ENCODE measurements at regions not wholly inside any gene's neighbourhood (a gene's known extent, or its start where the extent isn't known, plus 50 kb on each side); places are given as distances from the start of the nearest gene placed in this dataset.

- Histone ChIP-seq H3K27me3 (ENCODE audit: insufficient read depth, low read depth, severe bottlenecking) (no peaks in the 10 kb centered on the region), H3K36me3 (no peaks in the 10 kb centered on the region), H3K4me3 (ENCODE audit: low read depth, low read length) (peak overlapping the region; percentile 78), H3K27ac (no peak overlapping the region), H3K9me3 (ENCODE audit: severe bottlenecking) (no peaks in the 10 kb centered on the region)
- no peak for TF ChIP-seq CTCF (IDR thresholded peaks at IDR 0.05; ENCODE audit: low read depth, low read length)
- no peak for DNase-seq
These were observed 118.7 kb upstream of the RRP15 start for GRCh38 chr1:218166268-218166945.

- peak; percentile 39; the same call in 1 of the 2 replicates for TF ChIP-seq CTCF (IDR thresholded peaks at IDR 0.05; ENCODE audit: low read depth, low read length)
- no peak overlapping the region for H3K4me3 ChIP-seq (ENCODE audit: low read depth, low read length)
- no peak for DNase-seq
- no peak overlapping the region for H3K27ac ChIP-seq
- H3K9me3 ChIP-seq (ENCODE audit: severe bottlenecking): no peaks in the 10 kb centered on the region
- no peaks in the 10 kb centered on the region for H3K36me3 ChIP-seq
- no peaks in the 10 kb centered on the region for H3K27me3 ChIP-seq (ENCODE audit: insufficient read depth, low read depth, severe bottlenecking)
These were observed 113.7 kb upstream of the RRP15 start for GRCh38 chr1:218171302-218171893.

GRCh38 chr1:218182455-218182854, 102.6 kb upstream of the RRP15 start:
- Histone ChIP-seq H3K27me3 (ENCODE audit: insufficient read depth, low read depth, severe bottlenecking) (no peaks in the 10 kb centered on the region), H3K4me3 (ENCODE audit: low read depth, low read length) (no peak overlapping the region), H3K36me3 (no peaks in the 10 kb centered on the region), H3K9me3 (ENCODE audit: severe bottlenecking) (no peaks in the 10 kb centered on the region), H3K27ac (no peak overlapping the region)
- no peak for DNase-seq
- TF ChIP-seq CTCF (IDR thresholded peaks at IDR 0.05; ENCODE audit: low read depth, low read length): no peak

- TF ChIP-seq CTCF (IDR thresholded peaks at IDR 0.05; ENCODE audit: low read depth, low read length): no peak
- no peaks in the 10 kb centered on the region for H3K9me3 ChIP-seq (ENCODE audit: severe bottlenecking)
- no peak overlapping the region for H3K4me3 ChIP-seq (ENCODE audit: low read depth, low read length)
- H3K27ac ChIP-seq: no peak overlapping the region
- no peaks in the 10 kb centered on the region for H3K27me3 ChIP-seq (ENCODE audit: insufficient read depth, low read depth, severe bottlenecking)
- no peaks in the 10 kb centered on the region for H3K36me3 ChIP-seq
- no peak for DNase-seq
These were observed 84.1 kb upstream of the RRP15 start for GRCh38 chr1:218200979-218201378.

- no peaks in the 10 kb centered on the region for H3K9me3 ChIP-seq (ENCODE audit: severe bottlenecking)
- TF ChIP-seq CTCF (IDR thresholded peaks at IDR 0.05; ENCODE audit: low read depth, low read length): no peak
- no peaks in the 10 kb centered on the region for H3K36me3 ChIP-seq
- H3K27me3 ChIP-seq (ENCODE audit: insufficient read depth, low read depth, severe bottlenecking): no peaks in the 10 kb centered on the region
- no peak for DNase-seq
- no peak overlapping the region for H3K27ac ChIP-seq
- no peak overlapping the region for H3K4me3 ChIP-seq (ENCODE audit: low read depth, low read length)
These were observed 83.5 kb upstream of the RRP15 start for GRCh38 chr1:218201601-218202000.

- no peak for DNase-seq
- TF ChIP-seq CTCF (IDR thresholded peaks at IDR 0.05; ENCODE audit: low read depth, low read length): no peak
- no peaks in the 10 kb centered on the region for H3K27me3 ChIP-seq (ENCODE audit: insufficient read depth, low read depth, severe bottlenecking)
- no peaks in the 10 kb centered on the region for H3K9me3 ChIP-seq (ENCODE audit: severe bottlenecking)
- H3K27ac ChIP-seq: no peak overlapping the region
- H3K4me3 ChIP-seq (ENCODE audit: low read depth, low read length): no peak overlapping the region
- H3K36me3 ChIP-seq: no peaks in the 10 kb centered on the region
These were observed 79.4 kb upstream of the RRP15 start for GRCh38 chr1:218205721-218206120.

Data from WERI-Rb-1 (cell line).